ELR (cell line): ENCODE measurements at regions not wholly inside any gene's neighbourhood (a gene's known extent, or its start where the extent isn't known, plus 50 kb on each side); places are given as distances from the start of the nearest gene placed in this dataset.
A peak's percentile ranks its signal among the peaks of the same experiment; 100 is the strongest.

Experiments used
- DNase-seq: peaks from one replicate; pipeline ENCODE4 v3.0.0-alpha.2; 2015; ENCODE audit warnings: low read depth

DNA sequence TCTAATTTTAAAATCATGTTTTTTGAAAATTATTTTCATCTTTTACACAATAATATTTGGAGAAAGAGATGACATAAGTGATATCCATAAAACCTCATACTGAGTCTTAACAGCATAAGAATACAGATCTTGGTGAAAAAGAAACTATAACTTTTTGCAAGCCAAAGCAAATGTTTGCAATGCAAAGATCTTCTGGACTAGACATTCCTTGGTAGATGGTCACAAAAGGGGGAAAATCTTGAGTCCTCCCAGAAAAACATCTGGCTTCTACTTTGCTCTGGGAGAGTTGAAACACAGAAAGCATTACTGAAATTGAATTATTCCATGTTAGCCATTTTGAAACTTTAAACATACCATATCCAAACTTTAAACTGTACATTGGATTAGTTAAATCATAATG lies 308.2 kb downstream of the ANXA1 start:
- DNase-seq, result no peak

DNA sequence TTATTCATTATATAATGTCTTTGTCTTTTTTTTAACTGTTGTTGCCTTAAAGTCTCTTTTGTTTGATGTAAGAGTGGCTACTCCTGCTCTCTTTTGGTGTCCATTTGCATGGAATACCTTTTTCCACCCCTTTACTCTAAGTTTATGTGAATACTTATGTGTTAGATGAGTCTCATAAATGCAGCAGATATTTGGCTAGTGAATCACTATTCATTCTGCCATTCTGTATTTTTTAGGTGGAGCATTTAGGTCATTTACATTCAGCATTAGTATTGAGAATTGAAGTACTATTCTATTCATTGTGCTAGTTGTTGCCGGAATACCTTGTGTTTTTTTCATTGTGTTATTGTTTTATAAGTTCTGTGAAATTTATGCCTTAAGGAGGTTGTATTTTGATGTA lies 317.1 kb downstream of the ANXA1 start:
- DNase-seq, result no peak

DNA sequence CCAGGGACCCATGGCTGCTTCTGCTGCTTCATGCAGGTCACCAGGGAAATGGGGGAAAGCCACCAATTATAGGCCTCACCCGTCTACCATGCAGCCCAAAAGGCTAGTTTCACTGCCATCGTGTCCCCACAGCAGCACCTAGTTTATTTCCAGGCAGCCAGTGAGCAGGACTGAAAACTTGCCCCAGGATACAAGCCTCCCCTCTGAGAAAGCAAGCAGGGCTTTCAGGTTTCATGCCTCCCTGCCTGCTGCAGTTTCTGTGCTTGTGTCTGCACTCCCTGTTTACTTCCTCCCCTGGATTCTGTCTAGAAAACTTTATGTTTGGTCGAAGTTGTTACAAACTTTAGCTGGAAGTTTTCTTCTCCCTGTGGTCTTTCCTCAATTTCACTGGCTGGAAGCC lies 319.1 kb downstream of the ANXA1 start:
- no peak for DNase-seq

DNA sequence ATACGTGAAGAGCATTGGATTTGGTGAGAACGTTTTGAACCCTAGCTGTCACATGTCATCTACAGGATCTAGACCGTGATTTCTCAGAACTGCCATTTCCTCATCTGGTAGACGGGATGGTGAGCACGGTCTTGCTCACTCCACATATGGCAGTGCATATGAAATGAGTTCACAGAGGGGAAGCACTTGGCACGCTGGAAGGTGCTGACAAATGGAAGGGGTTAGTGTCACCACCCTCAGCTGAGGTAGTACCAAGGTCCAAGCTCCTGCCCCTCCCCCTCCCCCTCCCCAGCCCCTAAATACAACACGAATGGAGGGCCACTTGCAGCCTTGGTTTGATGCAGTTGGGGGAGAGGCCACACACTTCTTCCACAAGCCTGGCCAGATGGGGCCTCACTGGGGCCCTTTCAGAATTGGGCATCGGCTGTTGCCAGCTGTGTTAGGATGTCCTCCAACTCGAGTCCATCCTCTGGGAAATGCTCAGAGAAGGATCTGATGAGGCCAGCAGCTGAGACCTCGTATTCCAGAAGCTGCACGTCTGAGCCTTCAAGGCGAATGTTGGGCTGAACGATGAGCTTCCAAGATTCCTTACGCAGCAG lies 322.4 kb downstream of the ANXA1 start:
- DNase-seq, result no peak

DNA sequence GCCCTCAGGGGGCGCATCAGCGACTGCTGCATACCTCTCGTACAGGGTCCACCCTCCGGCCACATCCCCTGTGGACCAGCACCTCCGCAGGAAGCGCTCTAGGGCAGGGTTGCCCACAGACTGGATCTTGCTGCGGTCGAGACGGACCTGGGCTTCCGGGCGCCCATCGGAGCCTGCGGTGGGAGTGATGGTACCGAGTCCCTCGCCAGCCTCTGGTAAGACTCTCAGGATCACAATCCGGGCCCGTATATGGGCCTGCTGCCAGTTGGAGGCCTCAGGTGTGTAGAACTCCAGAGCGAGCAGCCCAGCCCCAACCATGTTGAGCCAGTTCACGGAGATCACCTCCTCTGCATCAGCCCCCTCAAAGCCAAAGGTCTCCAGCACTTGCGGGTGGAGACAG lies 323.0 kb downstream of the ANXA1 start:
- DNase-seq, result no peak

DNA sequence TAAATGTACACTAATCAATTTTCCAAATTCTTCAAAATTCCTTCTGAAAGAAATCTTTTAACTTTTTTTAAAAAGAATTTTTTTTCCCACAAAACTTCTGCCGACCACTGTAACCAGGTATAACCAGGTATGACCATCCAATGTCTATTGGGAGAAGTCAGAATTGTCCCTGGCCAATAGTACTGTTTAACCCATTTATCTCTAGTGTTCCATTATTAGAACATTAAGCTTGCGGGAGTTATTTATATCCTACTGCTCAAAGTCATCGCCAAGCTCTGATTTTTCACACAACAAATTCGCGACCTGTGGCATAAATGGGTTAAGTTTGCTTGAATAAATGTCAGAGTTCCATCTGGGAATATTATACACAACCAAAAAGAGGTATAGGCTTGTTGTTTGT lies 343.2 kb downstream of the ANXA1 start:
- no peak for DNase-seq

DNA sequence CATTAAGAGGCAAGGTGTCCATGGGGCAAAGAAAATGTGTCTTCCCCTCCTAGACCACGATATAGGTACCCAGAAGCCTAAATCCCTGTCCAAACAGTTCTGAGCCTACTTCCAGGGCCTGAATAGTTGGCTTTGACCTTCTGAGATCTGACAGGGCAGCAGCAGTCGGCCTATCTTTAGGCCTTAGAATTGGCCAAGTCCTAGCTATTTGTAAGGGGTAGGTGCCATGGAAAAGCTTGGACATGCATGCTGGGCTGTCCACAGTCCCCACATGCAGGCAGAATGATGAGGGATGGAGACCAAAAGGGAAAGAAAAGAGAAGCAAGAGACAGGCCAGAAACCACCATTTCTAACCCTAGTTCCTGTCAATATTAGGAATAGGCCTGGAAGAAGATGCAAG lies 346.1 kb downstream of the ANXA1 start:
- no peak for DNase-seq

DNA sequence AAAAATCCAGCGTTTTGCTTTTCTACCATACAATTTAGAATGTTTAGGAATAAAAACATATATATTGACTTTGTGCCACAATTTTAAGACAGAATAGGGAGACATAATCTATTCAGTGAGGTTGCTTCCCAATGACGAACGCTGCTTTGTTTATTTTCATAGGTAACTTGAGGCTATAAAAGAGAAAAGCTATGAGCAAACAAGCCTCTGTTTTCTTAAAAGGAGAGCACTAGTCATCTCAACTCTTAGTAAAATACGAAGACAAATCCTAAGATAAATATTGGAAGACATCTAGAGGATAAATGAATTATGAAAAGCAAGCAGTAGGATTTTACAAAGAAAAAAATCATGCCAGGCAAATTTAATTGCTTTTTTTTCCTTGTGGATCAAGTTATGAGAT lies 363.6 kb downstream of the ANXA1 start:
- peak; percentile 1 for DNase-seq

DNA sequence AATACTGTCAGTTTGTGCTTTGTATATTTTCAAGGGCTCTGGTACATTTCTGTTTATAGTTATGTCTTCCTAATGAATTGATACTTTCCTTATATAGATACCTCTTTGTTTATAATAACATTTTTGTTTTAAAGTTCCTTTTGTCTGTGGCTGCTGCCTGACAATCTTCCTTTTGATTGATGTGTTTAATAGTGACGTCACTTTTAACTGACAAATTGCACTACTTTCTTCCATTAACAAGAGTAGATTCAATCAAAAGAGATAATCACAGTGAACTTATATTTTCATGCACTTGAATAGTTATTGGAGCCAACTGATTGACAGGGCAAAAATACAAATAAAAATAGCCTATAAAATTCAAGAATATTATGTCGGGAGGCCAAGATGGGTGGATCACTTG lies 371.7 kb downstream of the ANXA1 start:
- DNase-seq, result no peak

DNA sequence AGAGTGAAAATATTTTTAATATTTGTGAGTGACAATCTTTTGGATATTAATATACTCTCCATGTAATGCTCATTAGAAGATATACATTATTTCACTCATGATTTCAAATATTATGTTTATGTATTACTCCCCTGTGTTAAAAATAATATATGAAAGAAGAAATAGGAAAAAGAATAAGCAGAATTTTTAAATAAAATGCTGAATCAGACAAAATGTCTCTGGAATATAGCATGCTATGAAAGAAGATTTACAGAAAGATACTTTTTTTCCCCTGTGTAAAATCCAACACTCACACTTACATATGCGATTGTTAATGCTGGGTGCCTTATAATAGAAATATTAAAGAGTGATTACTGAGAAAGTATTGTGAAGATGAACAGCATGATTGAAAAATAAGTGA lies 373.7 kb downstream of the ANXA1 start:
- no peak for DNase-seq

DNA sequence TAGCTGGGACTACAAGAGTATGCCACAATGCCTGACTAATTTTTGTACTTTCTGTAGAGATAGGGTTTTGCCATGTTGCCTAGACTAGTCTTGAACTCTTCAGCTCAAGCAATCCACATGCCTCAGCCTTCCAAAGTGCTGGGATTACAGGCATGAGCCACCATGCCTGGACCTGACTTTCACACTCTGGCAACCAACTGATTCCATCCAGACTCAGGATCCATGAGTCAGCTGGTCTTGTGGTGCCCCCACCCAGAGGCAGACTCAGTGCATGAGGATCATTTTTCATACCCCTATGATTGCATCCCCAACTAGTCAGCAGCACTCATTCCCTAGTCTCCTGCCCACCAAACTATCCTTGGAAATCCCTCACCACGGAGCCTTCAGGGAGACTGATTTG lies 375.9 kb downstream of the ANXA1 start:
- no peak for DNase-seq

DNA sequence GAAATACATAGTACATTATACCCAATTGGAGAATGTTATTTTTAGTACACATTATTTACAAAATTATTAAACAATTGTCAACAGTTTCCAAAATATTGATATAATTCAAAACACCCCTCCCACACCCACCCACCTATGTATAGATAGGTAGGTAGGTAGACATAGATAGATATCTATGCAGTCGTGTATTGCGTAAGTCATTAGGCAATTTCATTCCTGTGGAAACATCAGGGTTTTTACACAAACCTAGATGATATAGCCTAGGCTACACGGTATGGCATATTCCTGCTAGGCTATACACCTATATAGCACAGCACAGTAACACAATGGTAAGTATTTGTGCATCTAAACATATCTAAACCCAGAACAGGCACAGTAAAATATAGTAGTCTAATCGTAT lies 377.3 kb downstream of the ANXA1 start:
- no peak for DNase-seq

DNA sequence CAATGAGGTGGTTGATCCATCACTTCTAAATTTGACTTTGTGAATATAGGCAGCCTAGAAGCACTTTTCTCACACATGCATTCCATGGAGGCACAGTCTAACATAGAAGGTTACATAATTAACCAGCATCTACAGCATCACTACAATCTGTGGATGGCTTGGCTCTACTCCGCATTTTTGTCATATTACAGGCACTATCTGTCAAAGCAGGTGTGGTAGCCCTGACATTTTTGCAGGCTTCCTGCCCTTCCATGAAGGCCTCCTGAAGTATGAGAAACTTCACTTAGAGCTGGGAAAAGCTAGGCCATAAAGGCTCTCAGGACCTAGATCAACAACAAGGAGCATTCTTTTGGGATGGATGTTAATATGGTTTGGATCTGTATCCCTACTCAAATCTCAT lies 378.0 kb downstream of the ANXA1 start:
- no peak for DNase-seq

DNA sequence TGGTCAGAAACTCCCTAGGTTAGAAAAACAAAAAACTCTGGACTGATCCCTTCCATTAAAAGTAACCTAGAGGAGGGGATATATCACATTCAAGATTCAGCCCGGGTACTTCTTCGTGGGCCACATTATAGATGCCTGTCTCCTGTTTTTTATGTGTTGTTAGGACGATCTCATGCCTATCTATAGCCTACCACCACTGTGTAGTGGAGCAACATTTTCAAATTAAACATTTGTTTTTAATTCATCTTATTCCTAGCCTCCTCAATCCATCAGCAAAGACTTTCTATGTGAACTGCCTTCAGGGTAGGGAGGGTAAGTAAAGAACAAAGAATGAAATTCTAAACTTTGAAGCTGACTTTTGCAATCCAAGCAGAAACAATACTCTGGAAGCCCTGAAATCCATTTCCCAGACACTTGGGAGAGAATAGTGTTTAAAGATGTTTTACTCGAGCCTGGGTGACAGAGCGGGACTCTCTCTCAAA lies 379.4 kb downstream of the ANXA1 start:
- DNase-seq, result no peak

DNA sequence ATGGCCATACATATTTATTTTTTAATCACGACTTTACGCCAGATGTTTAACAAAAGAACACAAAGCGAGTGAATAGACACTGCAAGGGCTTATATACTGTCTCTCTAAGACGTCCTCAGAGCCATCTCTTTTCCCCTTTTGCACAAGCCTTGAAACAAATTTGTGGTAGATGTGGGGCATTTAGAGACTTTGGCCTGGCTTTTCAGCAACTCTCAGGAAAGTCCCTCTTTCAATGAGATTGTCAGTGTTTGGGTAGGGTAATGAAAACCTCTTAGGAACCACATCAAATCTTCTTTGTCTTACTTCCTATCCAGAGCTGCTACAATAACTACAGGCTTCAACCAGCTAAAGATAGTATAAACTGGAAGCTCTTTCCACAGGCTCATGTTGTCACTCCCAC lies 380.0 kb downstream of the ANXA1 start:
- DNase-seq, result no peak

DNA sequence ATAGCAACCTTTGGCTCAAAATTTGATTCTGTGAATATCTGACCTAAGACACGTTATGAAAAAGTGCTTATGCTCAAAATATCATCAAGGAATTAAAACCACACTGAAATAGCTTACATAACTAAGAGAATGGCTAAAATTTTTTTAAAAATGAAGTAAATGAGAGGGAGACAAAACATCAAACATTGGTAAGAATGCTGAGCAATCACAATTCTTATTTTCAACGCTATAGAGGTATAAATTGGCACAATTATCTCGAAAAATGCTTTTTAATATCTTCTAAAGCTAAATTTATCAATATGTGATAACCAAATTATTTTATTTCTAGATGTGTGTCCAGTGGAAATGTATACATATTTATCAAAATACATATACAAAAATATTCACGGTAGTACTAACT lies 381.3 kb downstream of the ANXA1 start:
- no peak for DNase-seq

DNA sequence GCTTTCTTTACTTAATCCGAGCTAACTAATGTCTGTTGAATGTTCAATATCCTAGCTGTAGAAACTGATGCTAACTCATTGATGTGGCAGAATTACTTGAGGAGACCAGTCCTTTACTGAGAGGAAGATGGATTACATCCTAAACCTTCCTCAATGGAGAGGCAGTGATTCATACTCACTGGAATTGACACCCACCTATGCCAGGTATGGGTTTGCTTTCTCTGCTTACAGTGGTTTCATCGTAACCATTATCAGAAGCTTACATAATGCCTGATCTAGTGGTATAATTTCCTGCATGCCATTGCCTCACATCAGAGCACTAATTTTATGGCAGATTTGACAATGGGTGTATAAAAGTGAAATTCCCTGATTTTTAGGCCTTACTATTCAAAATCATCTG lies 384.7 kb downstream of the ANXA1 start:
- no peak for DNase-seq

DNA sequence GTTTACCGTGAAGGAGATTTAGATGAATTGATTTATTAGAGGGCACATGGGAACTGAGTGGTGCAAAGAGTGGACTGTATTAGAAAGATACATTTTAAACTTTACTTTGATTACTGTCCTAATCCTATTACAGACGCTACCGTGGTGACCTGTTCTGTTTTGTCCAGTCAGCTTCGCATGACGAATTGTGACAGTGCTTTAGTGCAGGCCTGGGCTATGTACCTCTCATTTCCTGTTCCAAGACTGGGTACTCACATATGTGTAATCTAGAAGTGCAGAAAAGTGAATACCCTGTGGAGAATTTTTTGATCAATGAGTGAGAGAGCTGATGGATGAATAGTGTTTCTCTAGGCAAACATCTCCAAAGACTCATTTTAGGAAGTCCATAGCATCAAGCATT lies 385.9 kb downstream of the ANXA1 start:
- DNase-seq, result no peak

DNA sequence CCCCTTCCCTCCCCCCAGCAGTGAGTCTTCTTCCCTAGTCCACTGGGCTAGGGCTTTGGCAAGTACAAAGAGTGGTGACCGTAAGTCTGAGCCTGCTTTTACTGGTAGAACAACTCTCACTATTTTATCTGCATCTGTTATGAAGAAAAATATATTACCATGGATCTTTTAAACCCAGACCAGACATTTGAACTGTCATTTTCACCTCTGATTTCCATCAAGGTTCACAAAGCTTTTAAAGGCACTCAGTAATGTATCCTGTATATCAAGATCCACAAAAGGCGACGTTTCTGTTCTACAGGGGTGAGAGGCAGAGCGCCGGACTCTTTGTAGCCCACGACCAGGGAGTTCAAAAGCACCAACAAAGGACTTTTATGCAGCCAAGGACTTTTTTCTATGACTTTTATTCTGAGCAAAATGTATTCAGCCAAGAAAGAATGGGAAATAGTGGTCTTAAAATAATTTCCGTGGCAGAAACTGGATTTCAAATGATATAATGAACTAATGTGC lies 388.3 kb downstream of the ANXA1 start:
- no peak for DNase-seq

DNA sequence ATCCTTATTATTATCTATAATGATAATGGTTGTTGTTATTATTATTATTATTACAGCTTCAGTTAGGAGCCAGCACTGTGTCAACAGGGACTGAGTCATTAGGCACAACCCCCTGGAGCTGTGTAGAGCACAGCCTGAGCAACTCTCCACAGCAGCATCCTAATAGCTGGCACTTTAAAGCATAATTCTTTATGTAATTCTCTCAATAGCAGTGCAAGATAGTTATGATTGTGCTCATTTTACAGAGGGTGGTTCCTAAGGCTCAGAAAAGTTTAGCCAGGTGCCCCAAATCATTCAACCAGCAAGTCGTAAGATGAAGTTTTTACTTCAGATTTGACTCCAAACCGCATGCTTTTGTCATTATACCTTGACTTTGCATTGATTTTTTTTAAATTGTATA lies 390.3 kb downstream of the ANXA1 start:
- no peak for DNase-seq

DNA sequence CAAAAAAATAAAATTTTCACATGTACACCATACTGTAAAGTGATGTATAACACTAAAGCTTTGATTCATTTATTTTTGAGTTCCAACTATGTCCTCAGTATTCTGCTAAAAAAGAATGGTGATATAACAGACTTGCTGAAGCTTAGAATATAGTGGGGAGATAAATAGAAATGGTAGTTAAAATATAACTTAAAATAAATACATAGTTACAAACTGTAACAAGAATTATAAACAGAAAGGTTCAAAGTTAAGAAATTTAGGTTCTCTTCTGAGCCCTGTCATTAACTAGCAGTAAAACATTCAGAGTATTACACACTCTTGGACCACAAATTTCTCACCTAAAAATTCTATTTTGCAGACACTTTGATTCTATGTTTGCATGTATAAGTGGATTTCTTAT lies 392.1 kb downstream of the ANXA1 start:
- DNase-seq, result no peak

DNA sequence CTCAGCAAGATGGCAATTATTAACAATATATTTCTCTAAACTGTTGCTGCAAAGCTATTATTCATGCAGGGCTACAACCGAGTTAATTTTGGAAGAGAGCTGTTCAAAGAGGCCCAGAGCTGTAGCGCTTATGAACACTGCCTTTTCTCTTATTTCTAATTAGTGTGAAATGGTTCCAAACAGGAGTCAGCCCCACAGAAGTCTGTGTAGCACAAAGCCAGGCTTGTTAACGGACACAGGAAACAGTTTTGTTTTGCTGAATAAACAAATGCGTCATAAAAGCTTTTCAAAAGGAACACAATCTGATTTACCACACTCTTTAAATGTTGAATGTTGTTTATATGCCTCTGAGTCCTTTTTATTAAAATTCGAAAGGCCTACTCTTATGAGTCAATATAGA lies 396.5 kb downstream of the ANXA1 start:
- peak; percentile 2 for DNase-seq

DNA sequence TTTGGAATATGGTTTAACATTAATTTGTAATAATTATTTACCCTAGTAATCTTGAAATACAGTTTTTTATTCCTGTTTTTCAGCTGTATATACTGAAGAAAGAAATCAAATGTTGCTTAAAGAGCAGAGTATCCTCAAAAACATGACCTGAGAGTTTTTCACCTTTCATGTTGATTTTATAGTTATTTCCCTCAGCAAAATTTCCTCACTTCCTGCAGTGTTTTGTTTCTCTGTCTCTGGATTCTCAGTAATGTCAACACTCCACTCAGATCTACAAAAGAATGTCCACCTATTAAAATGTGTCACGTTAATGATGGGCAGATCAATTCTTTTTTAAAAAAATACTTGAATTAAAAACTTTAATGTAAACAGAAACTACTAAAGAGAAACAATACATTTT lies 398.3 kb downstream of the ANXA1 start:
- DNase-seq, result no peak

DNA sequence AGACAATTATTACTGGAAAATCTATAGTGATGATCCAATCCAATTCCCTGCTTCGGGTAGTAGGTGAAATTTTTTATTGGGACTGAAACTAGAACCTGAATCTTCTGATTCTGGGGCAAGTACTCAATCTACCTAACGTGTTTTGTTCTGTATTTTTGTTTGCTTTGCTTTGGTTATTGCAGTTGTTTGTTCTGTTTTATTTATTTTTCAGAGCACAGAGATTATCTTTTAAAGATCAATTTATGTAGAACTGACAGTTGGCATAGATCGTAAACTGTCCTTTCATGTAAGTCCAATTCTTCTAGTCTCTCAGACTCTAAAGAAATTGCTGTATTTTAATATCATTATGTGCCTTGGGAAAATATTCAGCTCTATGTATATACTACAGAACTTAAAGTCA lies 401.6 kb downstream of the ANXA1 start:
- no peak for DNase-seq

DNA sequence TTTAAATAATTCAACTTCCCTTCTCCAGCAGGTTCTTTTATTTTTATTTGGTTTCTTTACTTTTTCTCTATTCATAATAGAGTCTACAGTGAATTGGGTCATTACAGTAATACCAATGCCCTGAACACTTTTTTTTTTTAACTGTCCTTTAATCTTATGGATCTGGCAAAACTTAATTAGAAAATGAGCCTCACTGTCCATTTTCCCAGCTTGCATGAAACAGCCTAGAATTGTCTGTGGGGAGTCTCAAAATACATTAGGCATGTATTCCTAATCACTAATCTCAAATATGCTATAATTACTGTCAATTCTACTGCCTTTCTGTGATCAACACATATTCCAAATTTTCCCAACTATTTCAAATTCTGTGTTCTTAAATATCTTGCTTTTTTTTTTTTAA lies 406.8 kb downstream of the ANXA1 start:
- DNase-seq, result no peak
